ENCODE measurements at regions not wholly inside any gene's neighbourhood (a gene's known extent, or its start where the extent isn't known, plus 50 kb on each side); places are given as distances from the start of the nearest gene placed in this dataset.

- Mint-ChIP-seq H3K9me3 (peaks cover 2% of the 10 kb centered on the region), H3K4me1 (no peaks in the 10 kb centered on the region), H3K27me3 (ENCODE audit: insufficient read depth, low read depth) (peaks cover 5% of the 10 kb centered on the region), H3K36me3 (no peaks in the 10 kb centered on the region), H3K4me3 (no peak overlapping the region), H3K27ac (no peak overlapping the region)
- Histone ChIP-seq H3K4me3 (no peak overlapping the region), H3K27me3 (no peaks in the 10 kb centered on the region), H3K36me3 (no peaks in the 10 kb centered on the region), H4K20me1 (ENCODE audit: low read depth) (no peaks in the 10 kb centered on the region), H3K4me1 (no peaks in the 10 kb centered on the region), H3F3A (ENCODE audit: low read depth) (no peaks in the 10 kb centered on the region), H3K4me2 (no peak overlapping the region), H3K79me2 (ENCODE audit: low read depth) (no peaks in the 10 kb centered on the region), H3K9me3 (ENCODE audit: low read depth) (no peaks in the 10 kb centered on the region), H2AFZ (replicated peaks) (no peak overlapping the region), H3K9ac (no peak overlapping the region), H3K27ac (no peak overlapping the region)
- no peak for DNase-seq (ENCODE audit: low spot score)
- TF ChIP-seq EZH2 (IDR thresholded peaks at IDR 0.05): no peak
- no peak for TF ChIP-seq EZH2phosphoT487 (IDR thresholded peaks at IDR 0.05)
- TF ChIP-seq, protein P1, sequence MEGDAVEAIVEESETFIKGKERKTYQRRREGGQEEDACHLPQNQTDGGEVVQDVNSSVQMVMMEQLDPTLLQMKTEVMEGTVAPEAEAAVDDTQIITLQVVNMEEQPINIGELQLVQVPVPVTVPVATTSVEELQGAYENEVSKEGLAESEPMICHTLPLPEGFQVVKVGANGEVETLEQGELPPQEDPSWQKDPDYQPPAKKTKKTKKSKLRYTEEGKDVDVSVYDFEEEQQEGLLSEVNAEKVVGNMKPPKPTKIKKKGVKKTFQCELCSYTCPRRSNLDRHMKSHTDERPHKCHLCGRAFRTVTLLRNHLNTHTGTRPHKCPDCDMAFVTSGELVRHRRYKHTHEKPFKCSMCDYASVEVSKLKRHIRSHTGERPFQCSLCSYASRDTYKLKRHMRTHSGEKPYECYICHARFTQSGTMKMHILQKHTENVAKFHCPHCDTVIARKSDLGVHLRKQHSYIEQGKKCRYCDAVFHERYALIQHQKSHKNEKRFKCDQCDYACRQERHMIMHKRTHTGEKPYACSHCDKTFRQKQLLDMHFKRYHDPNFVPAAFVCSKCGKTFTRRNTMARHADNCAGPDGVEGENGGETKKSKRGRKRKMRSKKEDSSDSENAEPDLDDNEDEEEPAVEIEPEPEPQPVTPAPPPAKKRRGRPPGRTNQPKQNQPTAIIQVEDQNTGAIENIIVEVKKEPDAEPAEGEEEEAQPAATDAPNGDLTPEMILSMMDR (IDR thresholded peaks at IDR 0.05): no peak
These were observed 60.6 kb upstream of the ARNT2 start for GRCh38 chr15:80343554-80343992.

DNA sequence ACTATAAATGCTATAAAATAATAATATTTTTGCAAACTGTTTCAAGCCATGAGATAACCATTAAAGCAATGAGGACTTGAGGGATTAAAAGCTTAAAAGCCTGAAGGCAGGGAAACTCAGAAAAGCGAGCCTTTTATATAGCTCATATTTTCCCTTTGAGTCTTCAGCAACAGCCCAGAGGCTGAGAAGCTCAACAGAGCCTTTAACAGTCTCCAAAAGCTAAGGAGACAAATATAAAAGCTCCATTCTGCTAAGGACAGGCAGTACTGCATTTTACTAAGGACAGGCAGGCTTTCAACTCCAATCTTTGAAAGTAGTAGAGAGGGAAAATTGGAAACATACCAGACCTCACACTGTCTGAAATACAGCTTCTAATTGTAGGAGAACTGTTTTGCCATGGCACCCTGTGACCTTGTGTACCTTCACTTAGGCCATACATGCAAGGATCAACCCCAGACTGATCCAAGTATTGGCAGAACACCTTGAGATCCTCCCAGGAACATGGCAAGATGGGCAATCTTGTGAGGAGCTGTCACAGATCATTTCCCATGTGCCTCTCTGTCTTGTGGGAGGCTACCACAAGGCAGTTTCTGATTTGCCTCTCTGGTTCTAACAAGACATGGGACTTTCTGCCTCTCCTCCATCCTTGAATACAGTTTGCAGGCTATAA is 53.1 kb upstream of the ARNT2 start:
- peaks cover 2% of the 10 kb centered on the region for H3K9me3 Mint-ChIP-seq
- no peak overlapping the region for H3K4me3 Mint-ChIP-seq
- no peaks in the 10 kb centered on the region for H3K4me1 ChIP-seq
- no peaks in the 10 kb centered on the region for H4K20me1 ChIP-seq (ENCODE audit: low read depth)
- no peak overlapping the region for H3K4me2 ChIP-seq
- no peak overlapping the region for H2AFZ ChIP-seq (replicated peaks)
- H3K9me3 ChIP-seq (ENCODE audit: low read depth): no peaks in the 10 kb centered on the region
- peaks cover 10% of the 10 kb centered on the region for H3K27me3 ChIP-seq
- no peaks in the 10 kb centered on the region for H3K36me3 Mint-ChIP-seq
- no peak overlapping the region for H3K27ac Mint-ChIP-seq
- no peaks in the 10 kb centered on the region for H3F3A ChIP-seq (ENCODE audit: low read depth)
- no peaks in the 10 kb centered on the region for H3K27me3 Mint-ChIP-seq (ENCODE audit: insufficient read depth, low read depth)
- no peaks in the 10 kb centered on the region for H3K79me2 ChIP-seq (ENCODE audit: low read depth)
- DNase-seq (ENCODE audit: low spot score): no peak
- no peak overlapping the region for H3K27ac ChIP-seq
- H3K4me1 Mint-ChIP-seq: no peaks in the 10 kb centered on the region
- H3K4me3 ChIP-seq: no peak overlapping the region
- no peak overlapping the region for H3K9ac ChIP-seq
- no peak for TF ChIP-seq EZH2phosphoT487 (IDR thresholded peaks at IDR 0.05)
- TF ChIP-seq, protein P1 (IDR thresholded peaks at IDR 0.05): no peak
- no peak for TF ChIP-seq EZH2 (IDR thresholded peaks at IDR 0.05)
- H3K36me3 ChIP-seq: no peaks in the 10 kb centered on the region

Data from neural progenitor cell (in vitro differentiated cells).